NCI-H2081 (cell line): ENCODE measurements at regions not wholly inside any gene's neighbourhood (a gene's known extent, or its start where the extent isn't known, plus 50 kb on each side); places are given as distances from the start of the nearest gene placed in this dataset.

Experiments
- DNase-seq, 2 experiments: peaks; one replicate each; lab custom pipeline; 2025; lab: John Stamatoyannopoulos, UW

DNA sequence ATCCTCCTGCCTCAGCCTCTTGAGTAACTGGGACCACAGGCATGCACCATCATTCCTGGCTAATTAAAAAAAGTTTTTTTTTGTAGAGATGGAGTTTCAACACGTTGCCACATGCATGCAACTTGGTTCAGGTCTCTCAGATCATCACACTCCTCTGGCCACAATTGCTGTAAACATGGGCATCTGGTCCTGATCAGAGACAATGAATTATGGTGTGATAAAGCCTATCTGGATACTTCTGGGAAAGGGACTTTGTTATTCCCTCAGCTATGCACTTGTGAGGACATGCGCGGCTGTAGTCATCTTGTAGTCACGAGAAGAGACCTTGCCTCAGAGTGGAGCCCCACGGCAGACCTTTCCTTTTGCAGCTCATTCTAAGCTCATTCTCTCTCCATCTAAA, 210.9 kb upstream of the ZFP64 start:
- no peak for DNase-seq

DNA sequence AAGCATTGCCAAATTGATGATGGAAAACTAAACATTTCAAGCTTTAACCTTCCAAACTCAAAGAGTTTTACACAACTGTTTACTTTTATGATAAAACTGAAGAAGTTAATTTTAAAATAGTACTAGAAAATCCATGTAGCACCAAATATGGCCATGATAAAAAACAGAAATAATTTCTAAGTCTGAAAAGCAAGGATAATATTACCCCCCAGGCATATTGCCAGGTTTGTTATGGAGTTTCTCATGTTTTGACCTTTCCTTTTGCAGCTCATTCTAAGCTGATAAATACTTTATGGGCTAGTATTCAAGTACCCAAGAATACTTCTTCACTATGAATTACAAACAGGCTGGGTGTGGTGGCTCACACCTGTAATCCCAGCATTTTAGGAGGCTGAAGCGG, 209.9 kb upstream of the ZFP64 start:
- no peak for DNase-seq

DNA sequence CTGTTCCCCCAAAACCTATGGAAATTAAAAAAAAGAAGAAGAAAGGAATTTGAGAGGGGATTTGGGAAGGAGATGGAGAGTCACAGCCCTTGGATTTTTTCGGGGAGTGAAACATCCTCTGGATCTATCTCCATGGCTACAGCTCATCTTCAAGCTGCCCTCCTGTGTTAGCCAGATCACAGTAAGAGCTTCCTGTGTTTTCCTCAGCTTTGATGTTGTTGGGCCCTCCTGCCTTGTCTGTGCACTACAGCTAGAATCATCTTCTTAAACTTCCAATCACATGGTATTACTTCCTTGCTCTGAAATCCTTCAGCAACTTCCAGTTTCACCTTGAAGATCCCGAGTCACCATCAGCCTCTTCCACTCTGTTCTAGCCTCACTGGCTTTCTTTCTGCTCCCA, 207.8 kb upstream of the ZFP64 start:
- no peak for DNase-seq

DNA sequence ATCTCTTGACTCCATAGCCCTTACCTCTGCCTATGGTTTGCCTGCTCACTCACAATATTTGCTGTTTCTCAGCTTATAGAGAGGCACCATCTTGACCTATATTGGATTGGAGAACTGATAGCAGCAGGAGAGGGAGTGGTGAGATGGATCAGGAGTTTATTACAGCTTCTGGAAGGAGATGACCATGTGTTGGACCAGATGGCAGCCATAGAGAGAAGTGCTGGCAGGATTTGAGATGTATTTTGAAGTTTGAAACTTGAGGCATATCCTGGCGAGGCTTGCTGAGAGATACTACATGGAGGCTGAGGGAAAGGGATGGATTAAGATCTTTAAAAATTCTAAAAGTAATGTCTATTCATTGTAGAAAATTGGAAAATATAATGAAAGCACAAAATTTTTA, 198.0 kb upstream of the ZFP64 start:
- no peak for DNase-seq

DNA sequence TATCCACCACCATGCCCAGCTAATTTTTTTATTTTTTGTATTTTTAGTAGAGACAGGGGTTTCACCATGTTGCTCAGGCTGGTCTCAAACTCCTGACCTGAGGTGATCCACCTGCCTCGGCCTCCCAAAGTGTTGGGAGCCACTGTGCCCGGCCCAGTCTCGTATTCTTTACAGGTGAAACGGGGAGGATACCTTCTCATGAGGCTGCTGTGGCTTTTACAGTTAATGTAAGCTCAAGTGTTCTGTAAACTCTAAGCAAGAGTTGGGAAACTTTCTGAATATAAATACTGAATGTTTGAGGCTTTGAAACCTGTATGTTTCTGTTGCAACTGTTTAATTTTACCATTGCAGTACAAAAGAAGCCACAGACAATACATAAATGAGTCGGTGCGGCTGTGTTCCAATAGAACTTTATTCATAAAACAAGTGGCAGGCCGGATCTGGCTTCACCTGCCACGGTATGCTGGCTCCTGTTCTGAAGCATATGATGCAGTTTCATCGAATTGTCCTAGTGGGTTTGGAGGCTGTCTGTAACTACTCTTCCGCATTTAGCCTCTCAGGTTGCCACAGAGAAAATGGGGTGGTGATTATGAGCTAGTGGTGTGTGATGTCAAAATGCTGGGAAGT, 192.5 kb upstream of the ZFP64 start:
- DNase-seq = no peak

DNA sequence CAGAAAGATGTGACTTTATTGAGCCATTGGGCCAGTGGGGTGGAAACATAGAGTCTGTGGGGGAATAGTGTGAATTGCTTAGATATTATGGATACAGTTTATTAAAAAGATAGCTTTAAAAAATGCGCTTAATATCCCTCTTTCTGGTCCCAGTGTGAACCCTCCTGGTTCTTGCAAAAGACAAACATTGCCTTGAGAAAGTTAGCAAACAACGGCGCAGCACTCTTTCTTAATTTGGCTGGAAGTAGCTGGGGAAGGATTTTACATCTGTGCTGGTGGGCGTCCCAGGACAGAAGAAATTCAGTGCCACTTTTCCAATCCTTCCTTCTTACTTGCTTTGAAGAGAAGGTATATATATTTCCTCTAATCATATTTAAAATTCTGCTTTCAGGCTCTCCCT, 191.4 kb upstream of the ZFP64 start:
- DNase-seq = no peak

DNA sequence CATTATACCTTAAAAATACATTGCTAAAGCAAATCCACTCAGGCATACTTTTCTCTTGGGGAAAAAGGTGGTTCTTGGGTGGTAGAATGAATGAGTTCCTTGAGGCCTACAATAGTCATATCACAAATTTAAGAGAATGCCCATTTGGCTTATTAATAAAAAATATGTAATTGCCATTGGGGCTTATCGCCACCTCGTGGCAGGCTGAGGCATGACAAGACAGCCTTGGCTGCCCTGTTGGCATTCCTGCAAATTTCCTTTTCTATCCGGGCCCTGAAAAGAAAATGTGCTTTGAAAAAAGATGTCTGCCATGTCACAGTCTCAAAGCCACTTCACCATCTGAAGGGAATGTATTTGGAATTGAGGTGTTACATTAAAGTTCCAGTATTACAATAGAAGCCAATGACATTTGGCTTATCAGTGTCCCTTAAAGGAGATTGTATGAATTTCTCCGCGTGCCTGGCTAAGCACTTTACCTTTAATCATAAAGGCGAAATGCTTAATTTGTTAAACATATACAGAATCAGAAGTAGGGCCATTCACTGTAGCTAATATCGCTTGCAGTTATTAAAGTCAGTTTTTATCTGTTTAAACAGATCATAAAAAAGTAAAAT, 188.3 kb upstream of the ZFP64 start:
- peak in 1 of 2 experiments; percentile 9 for DNase-seq

DNA sequence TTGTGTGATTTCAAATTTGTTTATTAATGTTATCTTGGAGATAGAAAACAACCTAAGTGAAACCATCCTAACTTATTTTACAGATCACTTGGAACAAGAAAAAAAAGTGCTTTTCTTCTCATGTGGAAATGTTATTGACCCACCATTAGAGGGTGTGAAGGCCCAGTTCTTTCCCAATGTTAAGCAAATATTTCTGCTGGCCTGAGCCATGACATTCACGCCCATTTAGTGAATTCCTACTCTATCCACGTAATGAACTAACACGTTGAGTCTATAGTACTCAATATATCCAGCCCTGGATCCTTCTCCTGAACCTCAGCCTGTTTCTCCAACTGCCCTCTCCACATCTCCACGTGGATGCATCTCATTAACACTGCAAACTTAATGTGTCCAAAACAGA, 180.6 kb upstream of the ZFP64 start:
- no peak for DNase-seq

DNA sequence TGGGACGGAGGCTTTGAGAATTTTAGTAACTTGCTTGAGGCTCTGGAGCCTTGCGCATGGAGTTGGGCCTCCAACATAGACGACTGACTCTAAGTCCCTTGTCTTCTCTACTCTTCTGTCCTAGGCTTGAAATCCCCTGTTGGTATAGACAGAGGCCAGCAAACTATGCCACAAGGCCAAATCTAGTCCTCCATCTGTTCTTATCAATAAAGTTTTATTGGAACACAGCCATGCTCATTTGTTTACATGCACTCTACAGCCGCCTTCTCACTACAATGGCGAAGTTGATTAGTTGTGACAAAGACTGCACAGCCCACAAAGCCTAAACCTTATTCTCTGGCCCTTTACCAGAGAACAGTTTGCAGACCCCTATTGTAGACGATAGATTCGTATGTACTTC, 174.1 kb upstream of the ZFP64 start:
- no peak for DNase-seq

DNA sequence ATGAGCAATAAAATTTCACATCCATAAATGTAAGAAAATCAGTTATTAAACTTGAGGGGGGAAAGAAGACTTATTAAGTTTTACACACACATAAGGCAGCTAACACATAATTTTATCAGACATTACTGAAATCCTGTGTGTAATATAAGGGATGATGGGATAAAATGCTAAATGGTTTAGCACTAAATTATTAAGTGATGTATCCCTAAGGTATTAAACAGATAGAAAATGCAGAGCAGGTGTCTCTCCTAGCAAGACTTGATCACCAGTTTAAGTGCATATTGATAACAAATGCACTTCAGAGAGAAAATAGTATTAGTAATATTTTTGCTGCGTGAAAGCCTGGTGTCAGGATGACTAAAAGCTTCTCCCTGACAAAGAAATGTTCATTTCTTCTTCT, 172.8 kb upstream of the ZFP64 start:
- no peak for DNase-seq

DNA sequence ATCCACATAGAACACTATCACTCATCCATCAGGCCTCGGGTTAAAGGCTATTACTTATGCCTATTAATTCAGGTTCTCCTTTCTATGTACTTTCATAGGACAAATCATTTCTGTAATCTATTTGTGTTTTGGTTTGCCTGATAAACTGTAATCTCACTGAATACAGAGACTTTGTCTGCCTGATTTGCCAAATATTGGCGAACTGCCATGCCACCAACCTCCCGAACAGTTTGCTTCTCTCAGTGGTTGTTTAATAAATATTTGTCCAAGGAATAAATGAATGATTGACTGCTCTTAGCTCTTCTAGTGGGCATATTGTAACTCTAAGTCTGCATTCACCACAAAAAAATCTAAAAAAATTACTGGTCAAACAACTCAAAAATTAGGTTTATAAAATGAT, 170.1 kb upstream of the ZFP64 start:
- DNase-seq = no peak

DNA sequence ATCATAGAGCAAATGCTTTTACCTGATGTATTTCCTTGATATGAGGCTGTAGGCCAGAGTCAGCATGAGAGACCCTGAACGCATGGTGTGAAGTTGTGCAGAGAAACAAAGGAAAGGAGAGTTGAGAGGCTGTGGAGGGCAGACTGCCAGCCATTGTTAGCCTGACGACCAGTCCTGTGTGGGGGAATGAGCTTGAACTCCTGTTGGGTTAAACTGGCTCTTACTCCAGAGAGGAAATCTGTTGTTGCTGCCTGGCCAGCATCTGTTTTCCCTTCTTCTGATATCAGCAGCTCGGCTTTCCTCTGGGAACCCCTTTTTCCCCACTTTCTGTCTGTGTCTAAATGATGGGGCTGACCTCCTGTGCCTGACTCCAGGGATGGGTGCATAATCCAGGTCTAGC, 158.2 kb upstream of the ZFP64 start:
- DNase-seq = no peak

DNA sequence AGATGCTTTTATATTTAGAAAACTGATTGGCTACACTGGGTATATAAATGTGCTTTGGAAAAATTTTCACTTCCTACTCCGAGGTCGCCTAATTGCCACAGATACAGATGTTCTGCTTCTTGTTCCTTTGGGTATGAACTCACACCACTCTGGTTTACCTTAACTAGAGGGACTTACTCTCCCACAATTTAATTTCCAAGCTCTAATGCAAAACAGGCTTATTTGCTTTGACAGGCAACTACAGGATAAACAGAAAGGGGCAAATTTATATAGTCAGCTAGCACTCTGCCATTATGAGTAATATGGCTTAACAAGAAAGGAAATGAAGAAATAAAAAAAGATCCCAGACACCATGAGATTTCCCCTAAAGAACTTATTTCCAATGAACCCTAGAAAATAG, 156.9 kb upstream of the ZFP64 start:
- DNase-seq = no peak

DNA sequence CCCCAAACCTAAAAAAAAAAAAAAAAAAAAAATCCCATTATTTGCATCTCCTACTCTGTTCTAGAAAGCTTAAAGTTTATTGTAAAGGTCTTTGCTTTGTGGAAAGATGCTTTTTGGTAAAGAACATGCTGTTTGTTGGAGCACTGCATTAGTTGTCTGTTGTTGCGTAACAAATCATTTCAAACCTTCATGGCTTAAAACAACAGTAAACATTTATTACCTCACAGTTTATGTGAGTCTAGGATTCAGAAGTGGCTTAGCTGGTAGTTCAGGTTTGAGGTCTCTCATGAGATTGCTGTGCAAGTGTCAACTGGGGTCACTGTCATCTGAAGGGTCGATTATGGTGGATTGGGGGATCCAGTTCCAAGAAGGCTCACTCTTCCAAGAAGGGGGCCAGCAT, 155.2 kb upstream of the ZFP64 start:
- no peak for DNase-seq

DNA sequence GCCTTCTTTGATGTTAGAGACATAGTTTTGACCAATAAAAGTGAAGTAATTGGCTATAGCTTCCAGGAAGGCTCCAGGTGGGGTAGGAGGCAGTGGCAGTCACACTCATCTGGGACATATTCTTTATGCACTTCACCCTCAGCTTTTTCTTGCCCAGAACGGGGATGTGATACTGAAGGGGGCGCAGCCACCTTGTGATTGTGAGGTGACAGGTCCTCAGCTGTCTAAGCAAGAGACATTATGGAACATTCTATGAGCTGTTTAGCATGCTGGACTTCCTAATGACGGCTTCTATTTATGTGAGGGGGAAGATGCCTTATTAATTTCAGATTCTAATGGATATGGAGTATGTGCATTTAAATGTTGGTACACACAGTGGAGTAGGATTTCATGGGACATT, 151.3 kb upstream of the ZFP64 start:
- DNase-seq = no peak

DNA sequence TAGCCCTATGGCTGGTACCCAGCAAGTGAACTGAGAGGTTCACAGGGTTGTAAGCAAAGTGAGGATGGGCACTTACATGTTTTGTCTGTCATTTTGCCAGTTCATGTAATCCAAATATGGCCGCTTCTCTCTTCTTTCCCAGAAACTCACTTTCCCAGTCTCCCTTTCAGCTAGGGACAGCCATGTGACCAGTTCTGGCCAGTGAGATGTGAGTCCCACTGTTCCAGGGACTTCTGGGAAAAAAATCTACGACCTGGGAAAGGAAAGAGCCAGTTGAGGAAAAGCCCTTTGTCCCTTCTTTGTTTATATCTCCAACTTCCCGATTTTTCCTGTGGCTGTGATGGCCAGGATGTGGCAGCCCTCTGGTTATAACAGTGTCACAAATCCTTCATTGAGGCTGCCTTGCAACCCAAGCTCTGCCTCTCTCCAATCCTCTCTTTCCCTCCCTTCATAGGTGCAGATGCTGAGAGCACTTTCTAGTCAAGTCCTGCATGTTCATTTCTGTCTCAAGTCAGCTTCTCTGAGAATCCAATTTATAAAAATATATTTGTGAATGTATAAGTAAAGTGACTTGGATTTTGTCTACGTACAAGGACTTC, 148.6 kb upstream of the ZFP64 start:
- peak in 1 of 2 experiments; percentile 10 for DNase-seq

DNA sequence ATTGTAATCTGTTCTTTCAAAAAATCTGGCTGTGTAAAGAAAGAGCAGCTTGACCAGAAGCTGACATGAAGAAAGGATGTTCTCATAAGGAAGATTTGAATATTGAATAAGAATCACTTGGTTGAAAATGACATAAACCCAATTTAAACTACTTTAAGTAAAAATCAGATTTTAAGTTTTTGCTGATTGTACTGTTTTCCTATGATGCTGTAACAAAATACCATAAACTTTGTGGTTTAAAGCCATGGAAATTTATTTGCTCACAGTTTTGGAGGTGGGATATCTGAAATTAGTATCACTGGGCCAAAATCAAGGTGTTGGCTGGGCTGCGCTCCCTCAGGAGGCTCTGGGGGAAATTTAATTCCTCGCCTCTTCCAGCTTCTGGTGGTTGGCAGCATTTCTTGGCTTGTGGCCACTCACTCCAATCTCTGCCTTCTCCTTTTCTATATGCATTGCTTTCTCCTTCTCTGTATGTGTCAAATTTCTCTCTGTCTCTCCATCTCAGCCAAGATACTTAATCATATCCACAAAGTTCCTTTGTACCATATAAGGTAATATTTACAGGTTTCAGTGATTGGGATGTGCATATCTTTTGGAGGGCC, 141.2 kb upstream of the ZFP64 start:
- DNase-seq = no peak

DNA sequence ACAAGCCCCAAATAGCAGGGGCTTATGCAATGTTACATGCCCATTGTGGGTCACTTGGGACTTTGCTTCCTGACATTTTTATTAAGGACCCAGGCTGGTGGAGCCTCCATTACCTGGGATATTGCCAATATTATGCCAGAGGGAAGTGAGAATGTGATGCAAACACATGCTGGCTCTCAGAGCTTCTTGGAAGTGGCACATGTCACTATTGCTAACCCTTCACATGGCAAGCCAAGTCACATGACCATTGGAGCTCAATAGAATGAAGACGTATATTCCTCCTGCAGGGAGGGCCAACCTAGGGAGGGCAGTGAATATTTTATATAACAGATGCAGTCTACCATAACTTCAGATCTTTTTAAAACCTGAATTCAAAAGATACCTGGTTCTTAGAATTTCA, 140.7 kb upstream of the ZFP64 start:
- no peak for DNase-seq

DNA sequence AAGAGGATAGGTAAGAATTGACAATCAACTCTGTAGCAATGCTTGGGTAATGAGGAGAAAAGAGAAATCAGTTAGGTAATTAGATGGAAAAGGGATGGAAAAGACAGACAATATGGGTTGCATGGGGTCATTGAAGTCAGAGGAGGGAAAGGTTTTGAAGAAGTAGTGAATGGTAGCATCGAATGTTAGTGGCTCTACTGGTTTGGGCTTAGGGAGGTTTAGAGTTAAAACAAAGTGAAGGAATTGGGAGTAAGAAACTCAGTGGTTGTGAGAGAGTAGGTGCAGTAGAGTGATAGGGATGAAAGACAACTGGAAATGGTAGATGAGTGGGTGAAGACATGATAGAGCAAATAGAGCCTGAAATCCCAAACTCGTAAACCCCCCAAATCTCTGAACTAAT, 140.1 kb upstream of the ZFP64 start:
- DNase-seq = no peak

DNA sequence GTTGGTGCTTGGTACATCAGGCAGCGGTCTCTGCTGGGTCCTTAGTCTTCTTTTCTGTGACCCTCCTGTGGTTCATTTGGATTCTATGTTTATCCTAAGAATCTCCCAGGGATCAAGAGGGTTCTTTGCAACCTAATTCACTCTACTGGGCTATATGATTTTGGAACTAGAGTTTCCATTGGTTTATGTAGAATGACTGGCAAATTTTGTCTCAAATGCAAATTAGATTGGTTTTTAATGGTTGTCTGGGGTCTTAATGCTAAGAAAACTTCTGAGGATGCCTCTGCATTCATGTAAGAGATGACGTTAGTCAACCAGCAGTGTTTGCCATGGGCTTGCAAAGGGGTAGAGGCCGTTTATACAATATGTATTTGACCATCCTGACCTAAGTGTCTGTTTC, 129.8 kb upstream of the ZFP64 start:
- no peak for DNase-seq

DNA sequence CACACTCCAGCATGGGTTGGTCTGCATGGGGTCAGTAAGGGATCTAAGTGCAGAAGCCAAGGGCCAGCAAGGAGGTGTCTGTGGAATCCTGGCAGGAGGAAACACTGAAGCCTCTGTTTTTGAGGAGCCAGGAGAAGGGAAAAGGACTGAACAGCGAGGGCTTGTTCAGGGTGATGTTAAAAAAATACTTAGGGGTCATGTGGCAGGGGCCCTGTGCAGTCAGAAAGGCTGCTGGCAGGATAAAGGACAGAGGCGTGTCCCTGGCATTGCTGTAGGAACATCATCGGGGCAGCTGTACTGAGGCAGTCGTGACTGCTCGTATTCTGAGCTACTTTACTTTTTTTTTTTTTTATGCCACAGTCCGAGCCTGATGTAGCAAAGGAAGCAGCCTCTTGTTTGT, 127.1 kb upstream of the ZFP64 start:
- DNase-seq = no peak

DNA sequence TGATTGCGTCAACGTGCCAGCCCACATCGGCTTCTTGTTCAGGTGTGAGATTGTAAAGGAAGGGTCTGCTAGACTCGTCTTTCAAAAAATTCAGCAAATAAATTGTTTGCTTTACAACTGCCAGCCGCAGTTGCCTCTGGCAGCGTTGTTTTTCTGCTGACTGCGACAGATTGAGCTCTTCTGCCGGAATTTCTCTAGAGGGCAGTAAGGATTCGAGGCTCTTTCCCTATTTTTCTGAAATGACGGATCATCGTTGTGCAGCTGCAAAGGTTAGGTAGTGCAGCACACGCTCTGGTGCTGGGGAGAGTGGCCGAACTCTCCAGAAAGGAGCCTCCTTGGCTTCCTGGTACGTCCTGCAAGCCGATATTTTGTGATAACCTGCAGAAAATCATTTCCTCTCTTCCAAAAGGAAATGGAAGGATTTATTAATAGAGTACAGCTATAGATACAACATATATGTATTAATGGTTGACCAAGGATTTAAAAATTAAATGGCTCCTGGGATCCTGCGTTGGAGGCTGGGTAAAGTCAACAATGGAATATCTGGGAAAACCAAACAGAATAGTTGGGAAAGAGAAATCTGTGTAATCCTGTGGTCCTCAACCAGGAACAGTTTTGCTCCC, 121.9 kb upstream of the ZFP64 start:
- peak; percentile 34 to 62 for DNase-seq

DNA sequence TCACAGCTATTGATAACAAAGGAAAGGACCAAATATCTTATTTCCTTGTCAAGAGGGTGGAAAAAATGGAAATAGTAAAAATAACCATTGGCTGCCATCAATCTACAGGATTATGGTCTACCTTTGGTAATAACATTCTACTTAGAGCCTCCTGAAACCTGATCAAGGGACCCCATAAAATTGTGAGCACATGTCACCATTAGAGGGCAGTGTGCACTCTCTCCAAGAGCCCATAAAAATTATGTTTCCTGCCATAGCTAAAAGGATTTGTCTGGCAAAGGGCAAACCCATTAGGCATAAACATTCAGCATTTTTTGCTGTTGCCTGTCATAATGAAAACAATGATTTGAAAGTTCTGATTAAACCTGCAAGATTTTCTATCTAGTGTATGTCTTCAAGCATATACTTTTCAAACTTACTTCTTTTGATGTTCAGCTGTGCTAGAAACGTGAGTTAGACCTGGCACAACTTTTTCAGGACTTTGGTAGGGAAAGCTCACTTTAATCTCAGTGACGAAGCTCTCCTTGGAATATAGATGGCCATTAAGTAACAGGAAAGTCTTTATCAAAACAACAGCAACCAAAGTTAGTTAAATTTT, 120.7 kb upstream of the ZFP64 start:
- DNase-seq = peak; percentile 57 to 69
